CD4-positive, alpha-beta T cell (primary cell): ENCODE measurements at regions not wholly inside any gene's neighbourhood (a gene's known extent, or its start where the extent isn't known, plus 50 kb on each side); places are given as distances from the start of the nearest gene placed in this dataset.

Source experiments
- ATAC-seq: fragments of 200-7000 bp; cut with Tn5 transposase; one replicate; pipeline ENCODE4 v1.10.0; 2022; ENCODE audit warnings: mild to moderate bottlenecking; ENCODE audit not compliant: poor library complexity
- CTCF ChIA-PET: fragments of 350-600 bp; sonication (Branson Sonifier 250); formaldehyde crosslinking; loops from one replicate; lab custom pipeline; 2021; ENCODE audit warnings: antibody characterized with exemption, inconsistent platforms; lab: Charles Lee
- POLR2A ChIA-PET: fragments of 350-600 bp; sonication (Branson Sonifier 250); formaldehyde crosslinking; loops from one replicate; lab custom pipeline; 2021; ENCODE audit warnings: antibody characterized with exemption, inconsistent platforms; lab: Charles Lee
- DNase-seq, 14 experiments: peaks; one replicate each; pipeline ENCODE4 v3.0.0-alpha.2; 2013 to 2020; ENCODE audit warnings: mixed read lengths in 2 of 14
- H3K27ac ChIP-seq, 2 donors: one replicate each; pipeline versions ENCODE4 v1.5.1 to v1.7.0; 2013; ENCODE audit warnings: low read length in 2 of 2, low read depth in 1 of 2, mild to moderate bottlenecking in 1 of 2
- H3K27me3 ChIP-seq, 2 experiments: 1 replicate in 1 of 2; 2 replicates in 1 of 2; pipeline versions ENCODE4 v1.6.1 to v1.7.0; 2013; ENCODE audit warnings: low read length in 2 of 2, control low read depth in 1 of 2, mild to moderate bottlenecking in 1 of 2, moderate library complexity in 1 of 2; ENCODE audit not compliant: insufficient read depth in 2 of 2, control insufficient read depth in 1 of 2
- H3K36me3 ChIP-seq: one replicate; pipeline ENCODE4 v1.6.1; 2013; ENCODE audit warnings: low read length, control low read depth; ENCODE audit not compliant: insufficient read depth
- H3K4me1 ChIP-seq: one replicate; pipeline ENCODE4 v1.6.1; 2013; ENCODE audit warnings: low read length, control low read depth; ENCODE audit not compliant: insufficient read depth
- H3K4me3 ChIP-seq: one replicate; pipeline ENCODE4 v1.5.1; 2013; ENCODE audit warnings: mild to moderate bottlenecking, low read length, moderate library complexity
- H3K9me3 ChIP-seq, 2 experiments: 1 replicate in 1 of 2; 2 replicates in 1 of 2; pipeline versions ENCODE4 v1.6.1 to v1.7.0; 2013; ENCODE audit warnings: low read length in 2 of 2, mild to moderate bottlenecking in 2 of 2, control low read depth in 1 of 2, moderate library complexity in 1 of 2; ENCODE audit not compliant: control insufficient read depth in 1 of 2, insufficient read depth in 1 of 2
- H3K27ac Mint-ChIP-seq: one replicate; pipeline ENCODE4 v1.8.0; 2020; ENCODE audit warnings: mixed read lengths
- H3K27me3 Mint-ChIP-seq: one replicate; pipeline ENCODE4 v1.8.0; 2021; ENCODE audit warnings: mixed read lengths
- H3K36me3 Mint-ChIP-seq: one replicate; pipeline ENCODE4 v1.8.0; 2021; ENCODE audit warnings: low read depth, mixed read lengths
- H3K4me1 Mint-ChIP-seq: one replicate; pipeline ENCODE4 v1.8.0; 2021; ENCODE audit warnings: low read depth, mixed read lengths
- H3K4me3 Mint-ChIP-seq: one replicate; pipeline ENCODE4 v1.8.0; 2020; ENCODE audit warnings: mild to moderate bottlenecking, mixed read lengths
- H3K9me3 Mint-ChIP-seq: one replicate; pipeline ENCODE4 v1.8.0; 2020; ENCODE audit warnings: mixed read lengths
- intact Hi-C, 2 experiments: fragments of 100-400 bp; cut with DNase I in 1 of 2; cut with micrococcal nuclease in 1 of 2; formaldehyde crosslinking; loops; one replicate each; pipeline versions ENCODE4 v1.15.1 to v1.9.0; 2023 to 2025; cut with DNase I, micrococcal nuclease
- TF ChIP-seq, protein P1 (sequence below): fragments of 200-600 bp; IDR thresholded peaks from one replicate; pipeline ENCODE4 v1.8.0; 2022; ENCODE audit warnings: antibody characterized with exemption, mild to moderate bottlenecking

GRCh38 chrX:39293203-39293602 is 491.9 kb downstream of the MID1IP1 start:
- no peak for DNase-seq
- no peaks in the 10 kb centered on the region for H3K27me3 Mint-ChIP-seq
- no peak overlapping the region for H3K4me3 Mint-ChIP-seq
- no peaks in the 10 kb centered on the region for H3K4me1 ChIP-seq
- H3K9me3 Mint-ChIP-seq: peaks cover 3% of the 10 kb centered on the region
- CTCF ChIA-PET: no interaction called here
- H3K27ac ChIP-seq: no peak overlapping the region
- no peaks in the 10 kb centered on the region for H3K27me3 ChIP-seq
- H3K4me3 ChIP-seq: no peak overlapping the region
- H3K9me3 ChIP-seq: no peaks in the 10 kb centered on the region
- H3K4me1 Mint-ChIP-seq: peaks cover 20% of the 10 kb centered on the region
- H3K36me3 ChIP-seq: no peaks in the 10 kb centered on the region
- no peak overlapping the region for H3K27ac Mint-ChIP-seq
- intact Hi-C loops: no loop called here
- POLR2A ChIA-PET: interaction anchor here (0.6 kb wide), 1 partner anchor 14 kb away, joined by 3 read pairs; no protein-coding TSS in a partner anchor
- TF ChIP-seq, protein P1, sequence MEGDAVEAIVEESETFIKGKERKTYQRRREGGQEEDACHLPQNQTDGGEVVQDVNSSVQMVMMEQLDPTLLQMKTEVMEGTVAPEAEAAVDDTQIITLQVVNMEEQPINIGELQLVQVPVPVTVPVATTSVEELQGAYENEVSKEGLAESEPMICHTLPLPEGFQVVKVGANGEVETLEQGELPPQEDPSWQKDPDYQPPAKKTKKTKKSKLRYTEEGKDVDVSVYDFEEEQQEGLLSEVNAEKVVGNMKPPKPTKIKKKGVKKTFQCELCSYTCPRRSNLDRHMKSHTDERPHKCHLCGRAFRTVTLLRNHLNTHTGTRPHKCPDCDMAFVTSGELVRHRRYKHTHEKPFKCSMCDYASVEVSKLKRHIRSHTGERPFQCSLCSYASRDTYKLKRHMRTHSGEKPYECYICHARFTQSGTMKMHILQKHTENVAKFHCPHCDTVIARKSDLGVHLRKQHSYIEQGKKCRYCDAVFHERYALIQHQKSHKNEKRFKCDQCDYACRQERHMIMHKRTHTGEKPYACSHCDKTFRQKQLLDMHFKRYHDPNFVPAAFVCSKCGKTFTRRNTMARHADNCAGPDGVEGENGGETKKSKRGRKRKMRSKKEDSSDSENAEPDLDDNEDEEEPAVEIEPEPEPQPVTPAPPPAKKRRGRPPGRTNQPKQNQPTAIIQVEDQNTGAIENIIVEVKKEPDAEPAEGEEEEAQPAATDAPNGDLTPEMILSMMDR: no peak
- no peak for ATAC-seq
- peaks cover 7% of the 10 kb centered on the region for H3K36me3 Mint-ChIP-seq

- DNase-seq (no peak), ATAC-seq (no peak)
- H3K27me3 Mint-ChIP-seq: no peaks in the 10 kb centered on the region
- ChIA-PET POLR2A (no interaction called here), CTCF (no interaction called here)
- peak overlapping the region; percentile 1 for H3K4me3 Mint-ChIP-seq
- Histone ChIP-seq H3K27me3 (no peaks in the 10 kb centered on the region), H3K4me1 (no peaks in the 10 kb centered on the region), H3K4me3 (no peak overlapping the region), H3K36me3 (no peaks in the 10 kb centered on the region), H3K9me3 (no peaks in the 10 kb centered on the region), H3K27ac (no peak overlapping the region)
- peaks cover 3% of the 10 kb centered on the region for H3K9me3 Mint-ChIP-seq
- intact Hi-C loops: no loop called here
- peaks cover 24% of the 10 kb centered on the region for H3K4me1 Mint-ChIP-seq
- H3K27ac Mint-ChIP-seq: peak overlapping the region; percentile 47
- H3K36me3 Mint-ChIP-seq: peaks cover 7% of the 10 kb centered on the region
- TF ChIP-seq, protein P1: no peak
These were observed 495.2 kb downstream of the MID1IP1 start for GRCh38 chrX:39296472-39296871.

GRCh38 chrX:39298821-39299220 is 497.6 kb downstream of the MID1IP1 start:
- Mint-ChIP-seq H3K4me1 (peaks cover 24% of the 10 kb centered on the region), H3K27ac (no peak overlapping the region), H3K4me3 (no peak overlapping the region), H3K9me3 (peaks cover 3% of the 10 kb centered on the region), H3K27me3 (no peaks in the 10 kb centered on the region), H3K36me3 (no peaks in the 10 kb centered on the region)
- DNase-seq (no peak), ATAC-seq (no peak)
- Histone ChIP-seq H3K9me3 (peaks cover 5 to 8% of the 10 kb centered on the region in 2 experiments), H3K27ac (no peak overlapping the region), H3K4me1 (no peaks in the 10 kb centered on the region), H3K27me3 (no peaks in the 10 kb centered on the region), H3K36me3 (no peaks in the 10 kb centered on the region), H3K4me3 (no peak overlapping the region)
- CTCF ChIA-PET: no interaction called here
- TF ChIP-seq, protein P1: no peak
- intact Hi-C loops: no loop called here
- POLR2A ChIA-PET: no interaction called here
